MV-4-11 (cell line): ENCODE measurements at regions not wholly inside any gene's neighbourhood (a gene's known extent, or its start where the extent isn't known, plus 50 kb on each side); places are given as distances from the start of the nearest gene placed in this dataset.
"Not testable (repeated sequence)": the region's sequence is repeated elsewhere in the genome, so short reads cannot be mapped to it uniquely, and the experiment has no call there.

Source experiments
- DNase-seq: peaks from one replicate; lab custom pipeline; 2025; lab: John Stamatoyannopoulos, UW

- no peak for DNase-seq
These were observed 995.9 kb downstream of the MAT2B start for GRCh38 chr5:164501344-164501743.

- peak; percentile 49 for DNase-seq
These were observed 998.8 kb downstream of the MAT2B start for GRCh38 chr5:164504141-164504772.

- DNase-seq: no peak
These were observed 1000.4 kb downstream of the MAT2B start for GRCh38 chr5:164505791-164506190.

DNA sequence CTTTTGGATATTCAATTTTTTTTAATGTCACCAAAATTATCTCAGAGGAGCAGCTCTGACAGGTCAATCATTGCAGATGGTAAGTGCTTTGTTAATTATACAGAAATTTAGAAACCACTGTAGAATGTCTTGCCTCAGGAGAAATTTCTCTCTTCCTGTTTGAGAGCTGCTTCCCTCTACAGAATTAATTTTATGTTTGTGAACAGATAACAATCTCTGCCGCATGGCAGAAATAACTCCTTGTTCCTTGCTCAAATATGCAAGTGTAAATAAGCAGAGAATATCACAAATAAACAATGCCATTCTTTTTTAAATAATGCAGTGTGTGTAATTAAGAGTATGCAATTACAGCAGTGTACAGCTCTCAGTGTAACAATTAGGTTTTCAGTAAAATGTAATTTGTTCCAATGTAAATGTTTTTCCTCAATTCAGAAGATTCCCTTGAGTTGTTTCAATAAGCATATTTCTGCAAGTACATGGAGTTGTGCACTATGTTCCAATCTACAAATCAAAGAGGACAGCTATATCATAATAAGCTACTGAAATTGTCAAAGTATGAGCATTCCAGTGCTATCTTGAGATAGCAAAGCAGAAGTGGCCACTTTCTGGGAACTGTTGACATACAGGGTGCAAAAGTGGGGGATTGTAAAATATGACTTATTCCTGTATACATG, 1012.8 kb downstream of the MAT2B start:
- no peak for DNase-seq

DNA sequence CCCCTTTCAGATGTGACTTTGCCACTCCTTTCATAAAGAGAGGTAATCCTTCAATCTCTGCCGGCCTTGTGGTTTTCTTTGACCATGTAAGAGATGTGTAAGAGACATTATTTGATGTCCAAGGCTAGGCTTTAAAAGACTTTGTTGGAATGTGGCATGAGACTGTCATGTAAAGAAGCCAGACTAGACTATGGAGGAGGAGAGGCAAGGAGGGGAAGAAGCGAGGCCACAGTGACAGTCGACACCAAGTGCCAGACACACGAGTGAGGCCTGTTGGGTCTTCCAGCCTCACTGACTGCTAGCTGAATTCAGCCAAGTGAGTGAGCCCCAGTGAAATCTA, 1013.3 kb downstream of the MAT2B start:
- no peak for DNase-seq

DNA sequence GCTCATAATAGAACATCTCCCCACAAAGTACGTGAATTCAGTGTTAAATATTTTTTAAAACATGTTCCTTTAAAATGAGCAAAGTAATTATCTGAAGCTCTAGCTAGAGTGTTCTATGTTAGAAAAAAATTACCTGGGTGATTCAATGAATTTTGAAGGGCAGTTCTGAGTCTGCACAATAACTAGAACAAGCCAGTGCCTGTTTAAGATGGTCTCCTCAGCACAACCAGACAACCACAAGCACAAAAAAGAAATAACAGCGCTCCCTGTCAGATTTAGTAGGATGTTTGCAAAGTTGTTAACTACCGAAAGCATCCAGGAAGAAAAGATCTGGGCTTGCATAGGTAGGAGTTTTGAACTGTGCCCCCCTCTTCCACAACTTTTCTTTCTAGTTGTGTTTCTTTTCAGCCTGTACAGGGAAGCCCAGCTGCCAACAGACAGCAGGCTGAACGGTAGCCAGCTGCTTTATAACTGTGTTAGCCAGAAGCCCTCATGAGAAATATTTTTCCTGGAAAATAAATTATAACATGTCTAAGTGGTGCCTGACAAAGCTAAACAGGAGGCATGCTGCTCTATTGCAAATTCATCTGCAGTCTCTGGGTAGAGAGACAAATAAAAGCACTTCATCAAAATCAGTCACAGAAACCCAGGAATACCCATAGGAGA, 1026.9 kb downstream of the MAT2B start:
- DNase-seq: no peak

DNA sequence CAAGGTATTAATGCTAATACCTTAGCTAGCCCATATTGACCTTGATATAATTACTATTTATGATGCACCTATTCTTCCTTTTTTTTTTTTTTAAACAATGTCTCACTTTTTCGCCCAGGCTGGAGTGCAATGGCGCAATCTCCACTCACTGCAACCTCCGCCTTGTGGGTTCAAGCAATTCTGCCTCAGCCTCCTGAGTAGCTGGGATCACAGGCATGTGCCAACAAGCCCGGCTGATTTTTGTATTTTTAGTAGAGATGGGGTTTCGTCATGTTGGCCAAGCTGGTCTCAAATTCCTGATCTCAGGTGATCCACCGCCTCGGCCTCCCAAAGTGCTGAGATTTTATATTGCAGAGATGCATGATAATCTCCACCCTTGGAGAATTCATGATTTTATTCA, 1028.0 kb downstream of the MAT2B start:
- not testable (repeated sequence) for DNase-seq

DNA sequence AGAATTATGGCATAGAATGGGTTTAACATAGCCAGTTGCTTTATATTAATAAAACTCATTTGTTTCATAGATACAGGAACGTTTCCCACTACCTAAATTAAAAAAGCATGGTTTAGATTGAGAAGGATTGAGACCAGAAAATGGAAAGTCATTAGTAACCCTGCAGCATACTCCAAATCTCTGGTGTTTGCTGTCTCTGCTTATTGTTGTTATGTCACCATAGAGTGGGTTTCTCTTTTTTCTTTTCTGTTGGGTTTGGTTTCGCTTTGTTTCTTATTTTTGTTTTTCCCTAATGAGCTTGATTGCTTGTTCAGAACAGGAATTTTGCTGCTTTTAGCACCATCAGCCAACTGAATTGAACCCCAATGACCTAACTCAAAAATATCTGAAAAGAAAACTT, 1034.8 kb downstream of the MAT2B start:
- no peak for DNase-seq

DNA sequence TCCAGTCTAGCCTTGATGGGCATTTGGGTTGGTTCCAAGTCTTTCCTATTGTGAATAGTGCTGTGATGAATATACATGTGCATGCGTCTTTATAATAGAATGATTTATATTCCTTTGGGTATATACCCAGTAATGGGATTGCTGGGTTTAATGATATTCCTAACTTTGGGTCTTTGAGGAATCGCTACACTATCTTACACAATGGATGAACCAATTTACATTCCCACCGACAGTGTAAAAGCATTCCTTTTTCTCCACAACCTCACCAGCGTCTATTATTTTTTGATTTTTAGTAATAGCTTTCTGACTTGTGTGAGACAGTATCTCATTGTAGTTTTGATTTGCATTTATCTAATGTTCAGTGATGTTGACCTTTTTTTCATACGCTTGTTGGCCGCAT, 1040.1 kb downstream of the MAT2B start:
- no peak for DNase-seq

DNA sequence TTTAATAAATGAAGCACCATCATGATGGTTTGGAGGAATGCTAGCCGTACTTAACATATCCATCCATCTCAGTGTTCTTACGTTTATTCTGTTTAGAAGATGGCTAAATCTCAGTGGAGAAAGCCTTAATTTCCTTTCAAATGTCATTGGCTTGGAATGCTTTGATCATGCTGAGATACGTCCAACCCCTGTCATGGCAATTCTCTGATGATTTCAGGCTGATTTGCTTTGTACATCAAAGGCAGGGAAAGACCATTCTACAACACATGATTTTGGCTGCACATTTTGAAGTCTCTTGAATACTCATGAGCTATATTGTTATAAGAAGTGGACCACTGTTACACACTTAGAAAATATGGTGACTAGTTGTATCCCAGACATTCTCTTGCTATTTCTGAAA, 1048.4 kb downstream of the MAT2B start:
- DNase-seq: no peak

GRCh38 chr5:164555809-164556208, 1050.4 kb downstream of the MAT2B start:
- peak; percentile 4 for DNase-seq

DNA sequence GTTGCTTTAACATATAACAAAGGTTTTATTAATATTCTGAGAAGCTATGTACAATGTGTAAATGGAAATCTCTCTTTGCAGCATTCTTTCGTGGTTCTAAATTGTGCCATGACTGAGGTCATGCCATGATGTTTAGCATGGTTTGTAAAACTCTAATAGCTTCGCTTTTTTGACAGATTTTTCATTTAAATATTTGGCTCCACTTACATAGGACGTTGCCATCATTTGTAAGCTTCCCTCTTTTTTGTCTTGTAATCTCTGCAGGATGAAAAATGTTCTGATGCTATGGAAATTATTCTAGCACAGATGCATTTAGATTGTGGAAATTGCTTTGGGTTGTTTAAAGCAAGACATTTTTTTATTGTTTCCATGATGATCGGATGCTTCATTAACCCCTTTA, 1054.8 kb downstream of the MAT2B start:
- no peak for DNase-seq

- no peak for DNase-seq
These were observed 1056.8 kb downstream of the MAT2B start for GRCh38 chr5:164561933-164562872.

DNA sequence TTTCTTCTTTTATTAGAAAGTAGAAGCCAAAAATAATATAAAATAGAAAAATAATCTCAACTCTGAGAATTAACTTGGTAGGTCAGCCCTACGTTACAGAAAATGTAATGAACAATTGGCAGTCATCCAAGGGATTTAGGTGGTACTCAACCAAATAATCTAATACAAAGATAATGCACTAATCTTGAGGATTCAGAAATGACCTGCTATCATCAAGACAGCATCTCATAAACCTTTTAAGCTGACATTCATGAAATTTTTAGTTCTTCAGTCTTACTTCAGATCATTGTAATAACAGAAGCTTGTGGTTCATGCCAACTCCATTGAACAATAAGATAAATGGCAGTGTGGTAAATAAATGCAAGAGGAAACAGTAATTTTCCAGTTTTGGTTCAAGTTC, 1058.0 kb downstream of the MAT2B start:
- no peak for DNase-seq

GRCh38 chr5:164573397-164573796, 1068.0 kb downstream of the MAT2B start:
- DNase-seq: no peak

DNA sequence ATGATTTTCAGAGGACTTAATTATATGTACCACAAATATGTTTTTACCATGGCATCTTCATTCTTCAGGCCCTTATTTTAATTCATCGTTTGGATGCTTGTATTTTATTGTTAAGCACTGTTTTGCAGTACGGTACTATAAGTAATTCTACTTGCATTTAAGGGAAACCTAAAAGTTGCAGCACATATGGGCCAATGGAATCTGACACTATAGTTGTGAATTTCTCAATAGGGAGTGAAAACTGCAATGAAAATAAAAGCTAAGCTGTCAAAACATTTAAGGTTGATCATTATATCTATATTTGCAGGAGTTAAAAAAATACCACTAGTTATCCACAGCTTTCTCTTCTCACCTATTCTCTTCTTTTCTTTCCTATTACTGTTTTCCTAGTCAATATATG, 1071.8 kb downstream of the MAT2B start:
- DNase-seq: no peak

- no peak for DNase-seq
These were observed 1072.3 kb downstream of the MAT2B start for GRCh38 chr5:164577742-164578141.

DNA sequence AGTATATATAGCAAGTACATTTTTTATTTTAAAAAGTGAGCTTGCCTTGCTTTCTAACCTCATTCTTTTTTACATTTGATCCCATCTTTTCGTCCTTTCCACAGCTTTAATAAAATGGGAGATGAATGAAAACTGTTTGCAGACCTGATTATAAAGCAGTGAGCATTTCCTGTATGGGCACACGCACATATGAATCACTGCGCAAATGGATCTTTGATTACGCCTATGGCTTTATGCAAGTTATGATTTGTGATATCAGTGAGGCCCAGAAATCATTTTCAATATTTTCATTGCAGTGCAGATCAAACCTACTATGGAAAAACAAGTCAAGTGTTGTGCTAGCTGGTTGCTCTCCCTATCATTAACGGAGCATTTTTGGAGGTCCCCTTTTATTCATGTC, 1073.0 kb downstream of the MAT2B start:
- no peak for DNase-seq

- DNase-seq: no peak
These were observed 1073.5 kb downstream of the MAT2B start for GRCh38 chr5:164578911-164579310.

GRCh38 chr5:164580155-164580554, 1074.7 kb downstream of the MAT2B start:
- DNase-seq: no peak

- DNase-seq: no peak
These were observed 1076.5 kb downstream of the MAT2B start for GRCh38 chr5:164581889-164582288.

DNA sequence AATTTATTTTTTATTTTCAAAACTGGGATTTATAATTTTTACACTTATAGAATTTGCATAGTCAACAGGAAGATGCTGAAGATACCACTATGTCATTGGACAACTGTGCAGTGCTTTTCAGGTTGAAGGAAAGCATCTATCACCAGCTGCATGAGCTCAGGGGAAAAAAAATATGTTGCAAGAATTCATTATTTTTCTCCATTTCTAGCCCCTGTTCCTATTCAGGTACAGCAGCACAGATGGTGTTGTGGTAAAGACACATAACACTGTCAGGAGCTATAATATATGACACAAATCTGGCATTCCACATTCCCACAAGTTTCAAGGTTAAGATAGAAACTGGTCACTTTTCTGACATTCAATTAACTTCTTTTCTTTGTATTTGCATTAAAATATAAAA, 1088.6 kb downstream of the MAT2B start:
- DNase-seq: no peak
